WTC11 (cell line): ENCODE measurements at regions not wholly inside any gene's neighbourhood (a gene's known extent, or its start where the extent isn't known, plus 50 kb on each side); places are given as distances from the start of the nearest gene placed in this dataset.
A peak's percentile ranks its signal among the peaks of the same experiment; 100 is the strongest.

Experiments
- ATAC-seq: fragments of 200-7000 bp; cut with Tn5 transposase; 2 replicates; pipeline ENCODE4 v1.10.0; 2021; ENCODE audit warnings: mild to moderate bottlenecking, moderate library complexity
- CTCF ChIA-PET: fragments of 300-600 bp; sonication (Branson Sonifier 250); formaldehyde crosslinking; loops from one replicate; lab custom pipeline; 2021; ENCODE audit warnings: antibody characterized with exemption; lab: Charles Lee
- POLR2A ChIA-PET: fragments of 350-600 bp; sonication (Branson Sonifier 250); formaldehyde crosslinking; loops from one replicate; lab custom pipeline; 2021; ENCODE audit warnings: antibody characterized with exemption; lab: Charles Lee
- DNase-seq: peaks from one replicate; pipeline ENCODE4 v3.0.0; 2021; ENCODE audit warnings: low spot score
- H3K27ac Mint-ChIP-seq: 2 replicates; pipeline ENCODE4 v1.8.0; 2021; ENCODE audit warnings: mixed read lengths
- H3K27me3 Mint-ChIP-seq: 2 replicates; pipeline ENCODE4 v1.8.0; 2021; ENCODE audit warnings: low read depth, mild to moderate bottlenecking, moderate library complexity, mixed read lengths
- H3K36me3 Mint-ChIP-seq: 2 replicates; pipeline ENCODE4 v1.8.0; 2021; ENCODE audit warnings: mixed read lengths
- H3K4me1 Mint-ChIP-seq: 2 replicates; pipeline ENCODE4 v1.8.0; 2022; ENCODE audit warnings: mixed read lengths
- H3K4me3 Mint-ChIP-seq: 2 replicates; pipeline ENCODE4 v1.8.0; 2021; ENCODE audit warnings: mild to moderate bottlenecking, moderate library complexity, mixed read lengths
- H3K9me3 Mint-ChIP-seq: 2 replicates; pipeline ENCODE4 v1.8.0; 2021; ENCODE audit warnings: mixed read lengths
- AR ChIP-seq: fragments of 250-450 bp; sonication (Bioruptor Pico); IDR thresholded peaks from 2 replicates; pipeline ENCODE4 v1.9.0; 2021; ENCODE audit warnings: mild to moderate bottlenecking
- CREB1 ChIP-seq: sonication (generic); formaldehyde crosslinking; IDR thresholded peaks from 2 replicates; pipeline ENCODE4 v1.8.0; 2023; ENCODE audit warnings: mild to moderate bottlenecking, missing genetic modification reagents
- CREM ChIP-seq: sonication (generic); formaldehyde crosslinking; IDR thresholded peaks from 2 replicates; pipeline ENCODE4 v1.8.1; 2022; ENCODE audit warnings: mild to moderate bottlenecking, missing genetic modification reagents, moderate library complexity
- E2F1 ChIP-seq: sonication (generic); formaldehyde crosslinking; IDR thresholded peaks from 2 replicates; pipeline ENCODE4 v1.8.0; 2022; ENCODE audit warnings: mild to moderate bottlenecking, missing genetic modification reagents
- ERG ChIP-seq: fragments of 250-450 bp; sonication (Bioruptor Pico); IDR thresholded peaks from 2 replicates; pipeline ENCODE4 v1.8.0; 2021; ENCODE audit warnings: mild to moderate bottlenecking
- HMGXB4 ChIP-seq: sonication (generic); formaldehyde crosslinking; IDR thresholded peaks from 2 replicates; pipeline ENCODE4 v1.8.1; 2023; ENCODE audit warnings: mild to moderate bottlenecking, moderate library complexity, missing genetic modification reagents
- IRF2 ChIP-seq: sonication (generic); formaldehyde crosslinking; IDR thresholded peaks from 2 replicates; pipeline ENCODE4 v1.8.0; 2022; ENCODE audit warnings: low read depth, missing genetic modification reagents, borderline replicate concordance
- MAX ChIP-seq: sonication (generic); formaldehyde crosslinking; IDR thresholded peaks from 2 replicates; pipeline ENCODE4 v1.8.0; 2022; ENCODE audit warnings: mild to moderate bottlenecking, missing genetic modification reagents
- NFE2L1 ChIP-seq: sonication (generic); formaldehyde crosslinking; IDR thresholded peaks from 2 replicates; pipeline ENCODE4 v1.8.1; 2023; ENCODE audit warnings: missing genetic modification reagents
- NR2C2 ChIP-seq: sonication (generic); formaldehyde crosslinking; IDR thresholded peaks from 2 replicates; pipeline ENCODE4 v1.8.0; 2022; ENCODE audit warnings: mild to moderate bottlenecking, missing genetic modification reagents
- NR3C1 ChIP-seq: sonication (generic); formaldehyde crosslinking; conservative IDR thresholded peaks from 2 replicates; pipeline ENCODE4 v1.8.1; 2023; ENCODE audit warnings: low read depth, mild to moderate bottlenecking, missing genetic modification reagents
- PRRX2 ChIP-seq: fragments of 250-450 bp; sonication (Bioruptor Pico); IDR thresholded peaks from 2 replicates; pipeline ENCODE4 v1.8.0; 2021; ENCODE audit warnings: mild to moderate bottlenecking
- TEAD4 ChIP-seq: sonication (generic); formaldehyde crosslinking; IDR thresholded peaks from 2 replicates; pipeline ENCODE4 v1.8.0; 2022; ENCODE audit warnings: mild to moderate bottlenecking, missing genetic modification reagents
- ZBTB43 ChIP-seq: sonication (generic); formaldehyde crosslinking; IDR thresholded peaks from 2 replicates; pipeline ENCODE4 v1.8.1; 2023; ENCODE audit warnings: mild to moderate bottlenecking, missing genetic modification reagents
- ZNF219 ChIP-seq: sonication (generic); formaldehyde crosslinking; IDR thresholded peaks from 2 replicates; pipeline ENCODE4 v1.8.0; 2023; ENCODE audit warnings: missing genetic modification reagents, mild to moderate bottlenecking, borderline replicate concordance
- ZNF281 ChIP-seq: sonication (generic); formaldehyde crosslinking; IDR thresholded peaks from 2 replicates; pipeline ENCODE4 v1.8.0; 2023; ENCODE audit warnings: mild to moderate bottlenecking, missing genetic modification reagents

- H3K27me3 Mint-ChIP-seq = no peaks in the 10 kb centered on the region
- H3K4me3 Mint-ChIP-seq = no peak overlapping the region
- TF ChIP-seq ZNF219 (CRISPR knock-in tag) (no peak), TEAD4 (CRISPR knock-in tag) (no peak), NR2C2 (CRISPR knock-in tag) (no peak), CREB1 (no peak), NR3C1 (CRISPR knock-in tag) (no peak), IRF2 (CRISPR knock-in tag) (no peak), AR (CRISPR knock-in tag) (no peak), ERG (CRISPR knock-in tag) (no peak), NFE2L1 (CRISPR knock-in tag) (no peak), E2F1 (no peak)
- POLR2A ChIA-PET = no interaction called here
- no peaks in the 10 kb centered on the region for H3K9me3 Mint-ChIP-seq
- H3K27ac Mint-ChIP-seq = no peak overlapping the region
- ATAC-seq (no peak), DNase-seq (no peak)
- no peaks in the 10 kb centered on the region for H3K36me3 Mint-ChIP-seq
- CTCF ChIA-PET = interaction anchor here (1.2 kb wide), 1 partner anchor 14 kb away, joined by 4 read pairs; no protein-coding TSS in a partner anchor
- H3K4me1 Mint-ChIP-seq = peaks cover 14% of the 10 kb centered on the region
These were observed 680.1 kb upstream of the ZEB2 start for GRCh38 chr2:145199827-145200706.

GRCh38 chr2:145199042-145199441 lies 679.1 kb upstream of the ZEB2 start:
- TF ChIP-seq PRRX2 (CRISPR knock-in tag) (no peak), CREM (no peak), ZNF281 (CRISPR knock-in tag) (no peak), CREB1 (no peak), NR3C1 (CRISPR knock-in tag) (no peak), NFE2L1 (CRISPR knock-in tag) (no peak)
- DNase-seq (no peak), ATAC-seq (no peak)
- H3K9me3 Mint-ChIP-seq = no peaks in the 10 kb centered on the region
- no peaks in the 10 kb centered on the region for H3K36me3 Mint-ChIP-seq
- ChIA-PET CTCF (interaction anchor here (1.2 kb wide), 1 partner anchor 13 kb away, joined by 4 read pairs; no protein-coding TSS in a partner anchor), POLR2A (no interaction called here)
- no peak overlapping the region for H3K4me3 Mint-ChIP-seq
- H3K27ac Mint-ChIP-seq = peak overlapping the region; percentile 13; the same call in 1 of the 2 replicates
- H3K27me3 Mint-ChIP-seq = no peaks in the 10 kb centered on the region
- peaks cover 25% of the 10 kb centered on the region for H3K4me1 Mint-ChIP-seq

- no peak overlapping the region for H3K27ac Mint-ChIP-seq
- POLR2A ChIA-PET = no interaction called here
- ATAC-seq = no peak
- TF ChIP-seq NR3C1 (CRISPR knock-in tag) (no peak), HMGXB4 (CRISPR knock-in tag) (no peak), ERG (CRISPR knock-in tag) (no peak), ZBTB43 (no peak), MAX (no peak)
These were observed 678.6 kb upstream of the ZEB2 start for GRCh38 chr2:145198555-145198954.

More at GRCh38 chr2:145198555-145198954, 678.6 kb upstream of the ZEB2 start:
- H3K27me3 Mint-ChIP-seq = no peaks in the 10 kb centered on the region
- no peaks in the 10 kb centered on the region for H3K36me3 Mint-ChIP-seq
- H3K4me3 Mint-ChIP-seq = no peak overlapping the region
- no peaks in the 10 kb centered on the region for H3K9me3 Mint-ChIP-seq
- CTCF ChIA-PET = interaction anchor here (1.2 kb wide), 1 partner anchor 12 kb away, joined by 4 read pairs; no protein-coding TSS in a partner anchor
- DNase-seq = no peak
- H3K4me1 Mint-ChIP-seq = peaks cover 29% of the 10 kb centered on the region
